Peyer's patch (tissue), 4 donors: ENCODE measurements at regions not wholly inside any gene's neighbourhood (a gene's known extent, or its start where the extent isn't known, plus 50 kb on each side); places are given as distances from the start of the nearest gene placed in this dataset.
A peak's percentile ranks its signal among the peaks of the same experiment; 100 is the strongest.

Experiments
- DNase-seq, 3 donors: peaks; one replicate each; pipeline ENCODE4 v3.0.0-alpha.2; 2017 to 2019
- H3K27ac ChIP-seq, 4 donors: fragments of 200-600 bp; sonication (generic); one replicate each; pipeline ENCODE4 v1.5.1; 2016 to 2019
- H3K27me3 ChIP-seq, 2 donors: fragments of 200-600 bp; sonication (generic); one replicate each; pipeline ENCODE4 v1.5.1; 2019
- H3K36me3 ChIP-seq, 3 donors: fragments of 200-600 bp; sonication (generic); one replicate each; pipeline ENCODE4 v1.5.1; 2016 to 2019
- H3K4me1 ChIP-seq, 4 donors: fragments of 200-600 bp; sonication (generic); one replicate each; pipeline ENCODE4 v1.5.1; 2016 to 2019
- H3K4me3 ChIP-seq, 4 donors: fragments of 200-600 bp; sonication (generic); 1 replicate in 3 of 4; 2 replicates in 1 of 4; pipeline ENCODE4 v1.5.1; 2016 to 2019; ENCODE audit warnings: mild to moderate bottlenecking in 1 of 4
- H3K9me3 ChIP-seq, 4 donors: fragments of 200-600 bp; sonication (generic); one replicate each; pipeline ENCODE4 v1.5.1; 2016 to 2019; ENCODE audit warnings: mild to moderate bottlenecking in 1 of 4
- CTCF ChIP-seq, 6 experiments: fragments of 450-650 bp in 4 of 6; fragments of 200-600 bp in 2 of 6; sonication (generic) in 1 of 6; IDR thresholded peaks; one replicate each; pipeline ENCODE4 v1.5.1; 2017 to 2019; ENCODE audit warnings: antibody characterized with exemption in 6 of 6, mild to moderate bottlenecking in 3 of 6, moderate library complexity in 1 of 6
- POLR2A ChIP-seq, 2 donors: fragments of 450-650 bp; IDR thresholded peaks; one replicate each; pipeline ENCODE4 v1.5.1; 2017; ENCODE audit warnings: antibody characterized with exemption in 2 of 2, mild to moderate bottlenecking in 2 of 2, moderate library complexity in 2 of 2

- TF ChIP-seq CTCF (IDR thresholded peaks at IDR 0.05) (no peak), POLR2A (IDR thresholded peaks at IDR 0.05) (no peak)
- H3K4me3 ChIP-seq, result no peak overlapping the region
- H3K27me3 ChIP-seq, result no peaks in the 10 kb centered on the region
- no peak for DNase-seq
- H3K36me3 ChIP-seq, result no peaks in the 10 kb centered on the region
- no peak overlapping the region for H3K27ac ChIP-seq
- no peaks in the 10 kb centered on the region for H3K9me3 ChIP-seq
- H3K4me1 ChIP-seq, result no peaks in the 10 kb centered on the region
Observed at GRCh38 chr2:149773006-149773405, 185.4 kb upstream of the MMADHC start.

- no peak overlapping the region for H3K27ac ChIP-seq
- H3K4me1 ChIP-seq, result no peaks in the 10 kb centered on the region
- H3K27me3 ChIP-seq, result no peaks in the 10 kb centered on the region
Observed at GRCh38 chr2:149768320-149768799, 180.8 kb upstream of the MMADHC start.

GRCh38 chr2:149767516-149767974 lies 180.0 kb upstream of the MMADHC start:
- TF ChIP-seq CTCF (IDR thresholded peaks at IDR 0.05) (no peak), POLR2A (IDR thresholded peaks at IDR 0.05) (no peak)
- no peak overlapping the region for H3K4me3 ChIP-seq
- DNase-seq, result no peak
- no peak overlapping the region for H3K27ac ChIP-seq
- H3K4me1 ChIP-seq, result no peaks in the 10 kb centered on the region
- no peaks in the 10 kb centered on the region for H3K36me3 ChIP-seq
- H3K27me3 ChIP-seq, result no peaks in the 10 kb centered on the region
- no peaks in the 10 kb centered on the region for H3K9me3 ChIP-seq

More at GRCh38 chr2:149768320-149768799, 180.8 kb upstream of the MMADHC start:
- TF ChIP-seq POLR2A (IDR thresholded peaks at IDR 0.05) (no peak), CTCF (IDR thresholded peaks at IDR 0.05) (no peak)
- no peak for DNase-seq
- no peak overlapping the region for H3K4me3 ChIP-seq
- H3K9me3 ChIP-seq, result no peaks in the 10 kb centered on the region
- H3K36me3 ChIP-seq, result no peaks in the 10 kb centered on the region

- H3K27me3 ChIP-seq, result no peaks in the 10 kb centered on the region
- no peaks in the 10 kb centered on the region for H3K4me1 ChIP-seq
- H3K36me3 ChIP-seq, result no peaks in the 10 kb centered on the region
- no peak overlapping the region for H3K27ac ChIP-seq
- no peak for TF ChIP-seq CTCF (IDR thresholded peaks at IDR 0.05)
- TF ChIP-seq POLR2A (IDR thresholded peaks at IDR 0.05), result no peak
- no peak overlapping the region for H3K4me3 ChIP-seq
- H3K9me3 ChIP-seq, result no peaks in the 10 kb centered on the region
- no peak for DNase-seq
Observed at GRCh38 chr2:149766339-149766738, 178.8 kb upstream of the MMADHC start.

- Histone ChIP-seq H3K27me3 (no peaks in the 10 kb centered on the region), H3K4me1 (no peaks in the 10 kb centered on the region), H3K9me3 (no peaks in the 10 kb centered on the region), H3K36me3 (no peaks in the 10 kb centered on the region), H3K27ac (no peak overlapping the region), H3K4me3 (no peak overlapping the region)
- DNase-seq, result no peak
- TF ChIP-seq CTCF (IDR thresholded peaks at IDR 0.05), result peak in 1 of 6 experiments; percentile 4
- no peak for TF ChIP-seq POLR2A (IDR thresholded peaks at IDR 0.05)
Observed at GRCh38 chr2:149765636-149766035, 178.1 kb upstream of the MMADHC start.

GRCh38 chr2:149765003-149765402 lies 177.4 kb upstream of the MMADHC start:
- Histone ChIP-seq H3K36me3 (no peaks in the 10 kb centered on the region), H3K9me3 (no peaks in the 10 kb centered on the region), H3K27me3 (no peaks in the 10 kb centered on the region), H3K4me3 (no peak overlapping the region), H3K27ac (no peak overlapping the region), H3K4me1 (no peaks in the 10 kb centered on the region)
- DNase-seq, result no peak
- no peak for TF ChIP-seq POLR2A (IDR thresholded peaks at IDR 0.05)
- no peak for TF ChIP-seq CTCF (IDR thresholded peaks at IDR 0.05)
